ENCODE measurements at regions not wholly inside any gene's neighbourhood (a gene's known extent, or its start where the extent isn't known, plus 50 kb on each side); places are given as distances from the start of the nearest gene placed in this dataset.

DNA sequence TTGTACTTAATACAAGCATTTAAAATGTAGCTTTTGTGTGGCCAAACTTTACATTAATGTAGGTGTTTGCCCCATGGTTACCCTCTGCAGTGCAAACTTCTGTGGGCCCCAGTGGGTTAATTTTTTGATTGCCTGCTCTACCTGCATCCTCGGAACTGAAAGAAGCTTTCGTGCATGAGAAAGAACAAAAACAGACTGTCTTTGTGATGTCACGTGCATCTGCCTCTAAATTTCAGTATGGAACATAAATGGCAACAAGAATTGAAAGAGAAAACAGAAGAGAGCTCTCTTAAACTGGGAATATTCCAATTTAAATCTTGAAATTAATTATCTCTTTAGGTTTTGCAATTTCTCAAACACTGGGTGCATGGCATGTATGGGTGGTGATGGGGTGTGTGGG is 182.4 kb upstream of the LCORL start:
- no peak for ATAC-seq
- no peak for TF ChIP-seq TCF4 (CRISPR knock-in tag; IDR thresholded peaks at IDR 0.05; ENCODE audit: borderline replicate concordance)
- TF ChIP-seq RARB (CRISPR knock-in tag; IDR thresholded peaks at IDR 0.05), result no peak
- TF ChIP-seq OSR1 (CRISPR knock-in tag; IDR thresholded peaks at IDR 0.05), result no peak
- TF ChIP-seq ZFP3 (CRISPR knock-in tag; IDR thresholded peaks at IDR 0.05), result no peak
- TF ChIP-seq, protein P1, sequence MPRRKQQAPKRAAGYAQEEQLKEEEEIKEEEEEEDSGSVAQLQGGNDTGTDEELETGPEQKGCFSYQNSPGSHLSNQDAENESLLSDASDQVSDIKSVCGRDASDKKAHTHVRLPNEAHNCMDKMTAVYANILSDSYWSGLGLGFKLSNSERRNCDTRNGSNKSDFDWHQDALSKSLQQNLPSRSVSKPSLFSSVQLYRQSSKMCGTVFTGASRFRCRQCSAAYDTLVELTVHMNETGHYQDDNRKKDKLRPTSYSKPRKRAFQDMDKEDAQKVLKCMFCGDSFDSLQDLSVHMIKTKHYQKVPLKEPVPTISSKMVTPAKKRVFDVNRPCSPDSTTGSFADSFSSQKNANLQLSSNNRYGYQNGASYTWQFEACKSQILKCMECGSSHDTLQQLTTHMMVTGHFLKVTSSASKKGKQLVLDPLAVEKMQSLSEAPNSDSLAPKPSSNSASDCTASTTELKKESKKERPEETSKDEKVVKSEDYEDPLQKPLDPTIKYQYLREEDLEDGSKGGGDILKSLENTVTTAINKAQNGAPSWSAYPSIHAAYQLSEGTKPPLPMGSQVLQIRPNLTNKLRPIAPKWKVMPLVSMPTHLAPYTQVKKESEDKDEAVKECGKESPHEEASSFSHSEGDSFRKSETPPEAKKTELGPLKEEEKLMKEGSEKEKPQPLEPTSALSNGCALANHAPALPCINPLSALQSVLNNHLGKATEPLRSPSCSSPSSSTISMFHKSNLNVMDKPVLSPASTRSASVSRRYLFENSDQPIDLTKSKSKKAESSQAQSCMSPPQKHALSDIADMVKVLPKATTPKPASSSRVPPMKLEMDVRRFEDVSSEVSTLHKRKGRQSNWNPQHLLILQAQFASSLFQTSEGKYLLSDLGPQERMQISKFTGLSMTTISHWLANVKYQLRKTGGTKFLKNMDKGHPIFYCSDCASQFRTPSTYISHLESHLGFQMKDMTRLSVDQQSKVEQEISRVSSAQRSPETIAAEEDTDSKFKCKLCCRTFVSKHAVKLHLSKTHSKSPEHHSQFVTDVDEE (CRISPR knock-in tag; IDR thresholded peaks at IDR 0.05), result no peak
- no peak for TF ChIP-seq ZNF70 (CRISPR knock-in tag; IDR thresholded peaks at IDR 0.05)
- no peak for TF ChIP-seq ZFP30 (CRISPR knock-in tag; IDR thresholded peaks at IDR 0.05)
- no peak for TF ChIP-seq ZNF565 (CRISPR knock-in tag; conservative IDR thresholded peaks at IDR 0.05; ENCODE audit: low read depth)
- TF ChIP-seq, protein P2, sequence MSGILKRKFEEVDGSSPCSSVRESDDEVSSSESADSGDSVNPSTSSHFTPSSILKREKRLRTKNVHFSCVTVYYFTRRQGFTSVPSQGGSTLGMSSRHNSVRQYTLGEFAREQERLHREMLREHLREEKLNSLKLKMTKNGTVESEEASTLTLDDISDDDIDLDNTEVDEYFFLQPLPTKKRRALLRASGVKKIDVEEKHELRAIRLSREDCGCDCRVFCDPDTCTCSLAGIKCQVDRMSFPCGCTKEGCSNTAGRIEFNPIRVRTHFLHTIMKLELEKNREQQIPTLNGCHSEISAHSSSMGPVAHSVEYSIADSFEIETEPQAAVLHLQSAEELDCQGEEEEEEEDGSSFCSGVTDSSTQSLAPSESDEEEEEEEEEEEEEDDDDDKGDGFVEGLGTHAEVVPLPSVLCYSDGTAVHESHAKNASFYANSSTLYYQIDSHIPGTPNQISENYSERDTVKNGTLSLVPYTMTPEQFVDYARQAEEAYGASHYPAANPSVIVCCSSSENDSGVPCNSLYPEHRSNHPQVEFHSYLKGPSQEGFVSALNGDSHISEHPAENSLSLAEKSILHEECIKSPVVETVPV (CRISPR knock-in tag; IDR thresholded peaks at IDR 0.05), result no peak
- TF ChIP-seq, protein P3, sequence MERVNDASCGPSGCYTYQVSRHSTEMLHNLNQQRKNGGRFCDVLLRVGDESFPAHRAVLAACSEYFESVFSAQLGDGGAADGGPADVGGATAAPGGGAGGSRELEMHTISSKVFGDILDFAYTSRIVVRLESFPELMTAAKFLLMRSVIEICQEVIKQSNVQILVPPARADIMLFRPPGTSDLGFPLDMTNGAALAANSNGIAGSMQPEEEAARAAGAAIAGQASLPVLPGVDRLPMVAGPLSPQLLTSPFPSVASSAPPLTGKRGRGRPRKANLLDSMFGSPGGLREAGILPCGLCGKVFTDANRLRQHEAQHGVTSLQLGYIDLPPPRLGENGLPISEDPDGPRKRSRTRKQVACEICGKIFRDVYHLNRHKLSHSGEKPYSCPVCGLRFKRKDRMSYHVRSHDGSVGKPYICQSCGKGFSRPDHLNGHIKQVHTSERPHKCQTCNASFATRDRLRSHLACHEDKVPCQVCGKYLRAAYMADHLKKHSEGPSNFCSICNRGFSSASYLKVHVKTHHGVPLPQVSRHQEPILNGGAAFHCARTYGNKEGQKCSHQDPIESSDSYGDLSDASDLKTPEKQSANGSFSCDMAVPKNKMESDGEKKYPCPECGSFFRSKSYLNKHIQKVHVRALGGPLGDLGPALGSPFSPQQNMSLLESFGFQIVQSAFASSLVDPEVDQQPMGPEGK (CRISPR knock-in tag; IDR thresholded peaks at IDR 0.05; ENCODE audit: borderline replicate concordance), result no peak

DNA sequence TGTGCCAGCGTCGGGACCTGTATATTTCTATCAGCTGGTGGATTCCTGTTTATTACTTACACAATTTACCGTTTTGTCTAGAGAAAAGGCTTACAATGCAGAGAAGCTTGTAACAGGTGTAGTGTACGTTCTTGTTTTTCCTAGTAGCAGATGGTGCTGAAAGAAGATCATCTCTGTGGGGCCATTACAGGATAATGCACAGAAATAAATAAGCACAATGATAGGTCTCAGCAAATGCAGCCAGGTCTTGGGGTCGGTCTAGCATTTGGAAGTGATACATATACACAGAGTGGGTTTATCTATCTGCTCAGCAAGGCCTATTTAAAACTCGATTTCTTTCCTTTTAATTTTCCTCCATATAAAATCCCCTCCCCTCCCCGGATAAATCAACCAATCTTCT is 180.9 kb upstream of the LCORL start:
- TF ChIP-seq SNAI2 (CRISPR knock-in tag; IDR thresholded peaks at IDR 0.05) (no peak), ZFP30 (CRISPR knock-in tag; IDR thresholded peaks at IDR 0.05) (no peak), ESRRG (CRISPR knock-in tag; IDR thresholded peaks at IDR 0.05) (no peak), BACH2 (CRISPR knock-in tag; IDR thresholded peaks at IDR 0.05; ENCODE audit: borderline replicate concordance) (no peak), TOX (CRISPR knock-in tag; IDR thresholded peaks at IDR 0.05; ENCODE audit: borderline replicate concordance) (no peak), RARB (CRISPR knock-in tag; IDR thresholded peaks at IDR 0.05) (no peak), ARNTL (CRISPR knock-in tag; IDR thresholded peaks at IDR 0.05; ENCODE audit: borderline replicate concordance, low read depth) (no peak), ZNF70 (CRISPR knock-in tag; IDR thresholded peaks at IDR 0.05) (no peak), GLIS3 (CRISPR knock-in tag; IDR thresholded peaks at IDR 0.05) (no peak), OSR1 (CRISPR knock-in tag; IDR thresholded peaks at IDR 0.05) (no peak), ISL1 (CRISPR knock-in tag; IDR thresholded peaks at IDR 0.05) (no peak)
- TF ChIP-seq, protein P4, sequence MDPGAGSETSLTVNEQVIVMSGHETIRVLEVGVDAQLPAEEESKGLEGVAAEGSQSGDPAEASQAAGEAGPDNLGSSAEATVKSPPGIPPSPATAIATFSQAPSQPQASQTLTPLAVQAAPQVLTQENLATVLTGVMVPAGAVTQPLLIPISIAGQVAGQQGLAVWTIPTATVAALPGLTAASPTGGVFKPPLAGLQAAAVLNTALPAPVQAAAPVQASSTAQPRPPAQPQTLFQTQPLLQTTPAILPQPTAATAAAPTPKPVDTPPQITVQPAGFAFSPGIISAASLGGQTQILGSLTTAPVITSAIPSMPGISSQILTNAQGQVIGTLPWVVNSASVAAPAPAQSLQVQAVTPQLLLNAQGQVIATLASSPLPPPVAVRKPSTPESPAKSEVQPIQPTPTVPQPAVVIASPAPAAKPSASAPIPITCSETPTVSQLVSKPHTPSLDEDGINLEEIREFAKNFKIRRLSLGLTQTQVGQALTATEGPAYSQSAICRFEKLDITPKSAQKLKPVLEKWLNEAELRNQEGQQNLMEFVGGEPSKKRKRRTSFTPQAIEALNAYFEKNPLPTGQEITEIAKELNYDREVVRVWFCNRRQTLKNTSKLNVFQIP (CRISPR knock-in tag; IDR thresholded peaks at IDR 0.05; ENCODE audit: borderline replicate concordance, low read depth), result no peak
- TF ChIP-seq, protein P5, sequence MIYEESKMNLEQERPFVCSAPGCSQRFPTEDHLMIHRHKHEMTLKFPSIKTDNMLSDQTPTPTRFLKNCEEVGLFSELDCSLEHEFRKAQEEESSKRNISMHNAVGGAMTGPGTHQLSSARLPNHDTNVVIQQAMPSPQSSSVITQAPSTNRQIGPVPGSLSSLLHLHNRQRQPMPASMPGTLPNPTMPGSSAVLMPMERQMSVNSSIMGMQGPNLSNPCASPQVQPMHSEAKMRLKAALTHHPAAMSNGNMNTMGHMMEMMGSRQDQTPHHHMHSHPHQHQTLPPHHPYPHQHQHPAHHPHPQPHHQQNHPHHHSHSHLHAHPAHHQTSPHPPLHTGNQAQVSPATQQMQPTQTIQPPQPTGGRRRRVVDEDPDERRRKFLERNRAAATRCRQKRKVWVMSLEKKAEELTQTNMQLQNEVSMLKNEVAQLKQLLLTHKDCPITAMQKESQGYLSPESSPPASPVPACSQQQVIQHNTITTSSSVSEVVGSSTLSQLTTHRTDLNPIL (CRISPR knock-in tag; IDR thresholded peaks at IDR 0.05; ENCODE audit: low read depth), result no peak
- TF ChIP-seq, protein P3 (CRISPR knock-in tag; IDR thresholded peaks at IDR 0.05; ENCODE audit: borderline replicate concordance), result no peak
- TF ChIP-seq, protein P2 (CRISPR knock-in tag; IDR thresholded peaks at IDR 0.05), result no peak
- ATAC-seq, result no peak

All from SK-N-SH treated with all-trans-retinoic acid at 6 μM for 48 hours (cell line).